ENCODE measurements at regions not wholly inside any gene's neighbourhood (a gene's known extent, or its start where the extent isn't known, plus 50 kb on each side); places are given as distances from the start of the nearest gene placed in this dataset.

DNA sequence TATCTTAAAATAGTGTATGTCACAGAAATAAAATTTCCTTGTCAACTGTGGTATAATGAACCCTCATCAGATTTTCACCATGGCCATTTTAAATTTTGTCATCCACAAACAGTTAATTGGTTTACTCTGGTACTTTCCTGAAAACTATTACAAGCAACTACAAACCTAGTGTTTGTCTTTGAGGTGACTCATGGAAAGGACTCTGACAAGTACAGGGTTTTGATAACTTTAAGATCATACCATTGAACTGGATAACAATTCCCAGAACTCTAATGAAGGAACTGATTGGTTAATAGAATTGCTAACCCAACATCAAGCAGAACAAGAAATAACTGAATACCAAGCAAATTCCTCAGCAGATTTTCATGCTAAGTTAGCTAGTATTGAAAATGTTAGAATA lies 237.7 kb upstream of the IPO5 start:
- POLR2A ChIA-PET, result no interaction called here
- CTCF ChIA-PET, result interaction anchor here (0.6 kb wide), 1 partner anchor 395 kb away, joined by 3 read pairs; no protein-coding TSS in a partner anchor

DNA sequence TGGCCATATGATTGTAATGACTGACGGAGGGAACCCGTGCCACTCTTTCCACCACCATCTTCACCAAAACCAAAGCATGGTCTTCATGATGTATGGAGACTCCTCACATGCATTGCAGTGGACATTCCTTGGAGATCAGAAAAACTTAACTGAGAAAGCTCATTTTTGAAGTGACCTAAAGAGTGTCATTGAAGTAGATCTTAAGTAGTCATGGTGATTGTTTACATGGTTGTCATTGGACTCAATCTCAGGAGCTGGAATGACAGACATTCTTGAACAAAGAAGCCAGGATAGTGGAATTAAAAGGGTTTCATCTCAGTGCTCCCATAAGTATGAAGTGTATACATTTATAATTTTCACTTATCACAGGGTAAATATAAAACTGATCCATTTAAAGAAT lies 236.7 kb upstream of the IPO5 start:
- CTCF ChIA-PET, result no interaction called here
- POLR2A ChIA-PET, result no interaction called here

DNA sequence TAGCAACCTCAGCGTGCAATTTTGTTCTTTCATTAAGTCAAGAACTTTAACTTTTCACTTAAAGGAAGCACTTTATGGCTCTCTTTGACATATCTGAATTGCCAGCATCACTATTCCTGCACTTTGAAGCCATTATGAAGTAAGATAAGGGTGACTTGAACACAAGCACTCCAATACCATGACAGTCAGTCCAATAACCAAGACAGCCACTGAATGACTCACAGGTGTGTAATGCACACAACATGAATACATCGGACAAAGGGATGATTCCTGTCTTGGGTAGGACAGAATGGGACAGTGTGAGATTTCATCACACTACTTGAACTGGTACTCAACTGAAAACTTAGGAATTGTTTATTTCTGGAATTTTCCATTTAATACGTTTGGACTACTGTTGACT lies 233.7 kb upstream of the IPO5 start:
- CTCF ChIA-PET, result no interaction called here
- POLR2A ChIA-PET, result no interaction called here

DNA sequence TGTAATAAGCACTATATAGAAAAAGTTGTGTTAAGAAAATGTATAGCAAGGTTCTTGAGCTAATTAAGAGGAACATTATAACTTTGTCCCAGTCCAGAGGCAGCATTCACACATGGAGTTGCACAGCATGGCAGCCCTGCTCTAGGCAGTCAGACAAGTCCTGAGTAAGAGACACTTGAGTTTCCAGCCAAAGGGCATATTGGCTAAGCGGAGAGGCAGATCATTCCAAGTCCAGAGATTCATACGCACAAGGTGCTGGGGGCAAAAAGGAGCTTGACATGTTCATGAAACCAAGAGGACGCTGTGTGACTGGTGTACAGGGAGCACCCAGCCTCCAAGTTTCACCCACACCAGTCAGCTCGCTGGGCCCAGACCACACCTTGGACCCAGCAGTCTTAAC lies 232.6 kb upstream of the IPO5 start:
- ChIA-PET CTCF (no interaction called here), POLR2A (no interaction called here)

DNA sequence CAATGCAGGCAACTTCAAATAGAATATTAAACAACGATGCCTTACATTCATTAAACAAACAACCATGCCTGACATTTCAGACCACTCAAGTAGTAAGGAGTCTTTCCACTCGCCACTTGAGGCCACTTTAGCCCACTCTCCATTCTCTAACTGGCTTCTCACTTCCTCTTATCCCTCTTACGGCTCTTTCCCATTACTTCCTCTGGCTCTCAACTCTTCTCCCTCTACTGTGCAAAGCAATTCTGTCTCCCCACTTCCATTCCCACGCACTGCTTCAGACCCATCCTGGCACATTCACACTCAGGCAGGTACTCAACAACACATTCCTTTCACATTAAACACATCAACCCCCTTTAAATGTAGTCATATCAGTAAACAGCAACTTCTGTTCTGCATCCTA lies 229.8 kb upstream of the IPO5 start:
- ChIA-PET CTCF (no interaction called here), POLR2A (no interaction called here)

DNA sequence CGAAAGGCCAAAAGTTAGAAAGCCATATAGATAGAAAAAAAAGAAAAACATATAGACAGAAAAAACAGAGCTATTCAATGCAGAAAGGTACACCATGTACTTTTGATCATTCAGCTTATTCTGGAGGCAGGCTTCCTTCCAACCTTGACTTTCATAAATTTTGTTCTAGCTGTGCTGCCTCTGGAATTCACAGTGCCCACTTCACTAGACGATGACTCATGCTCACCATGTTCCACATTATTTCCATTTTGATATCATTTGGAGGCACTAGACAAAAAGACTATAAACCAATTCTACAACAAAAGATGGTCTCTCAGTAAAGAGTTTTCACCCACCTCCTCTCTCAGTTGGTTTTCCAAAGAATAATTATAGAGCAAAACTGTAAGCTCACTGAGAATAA lies 229.0 kb upstream of the IPO5 start:
- ChIA-PET POLR2A (no interaction called here), CTCF (no interaction called here)

DNA sequence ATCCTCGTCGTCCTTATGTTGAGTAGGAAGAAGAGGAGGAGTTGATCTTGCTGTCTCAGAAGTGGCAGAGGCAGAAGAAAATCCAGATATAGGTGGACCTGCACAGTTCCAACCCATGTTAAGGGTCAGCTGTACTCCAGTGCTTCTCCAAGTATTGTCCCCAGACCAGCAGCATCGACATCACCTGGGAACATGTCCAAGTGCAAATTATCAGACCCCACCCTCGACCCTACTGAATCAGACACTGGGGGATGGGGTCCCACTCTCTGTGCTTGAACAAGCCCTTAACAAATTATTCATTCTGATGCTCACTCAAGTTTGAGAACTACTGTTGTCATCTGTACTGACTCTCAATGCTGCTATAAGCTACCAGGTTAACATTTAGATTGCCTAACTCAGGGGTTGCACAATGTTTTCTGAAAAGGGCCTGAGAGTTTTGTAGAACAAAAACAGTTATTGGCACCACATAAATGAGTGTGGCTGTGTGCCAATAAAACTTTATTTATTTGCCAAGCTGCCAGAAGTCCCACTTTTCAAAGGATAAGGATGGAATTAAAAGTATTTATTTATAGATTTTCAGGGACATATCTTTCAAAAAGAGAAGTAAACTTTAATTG lies 226.7 kb upstream of the IPO5 start:
- POLR2A ChIA-PET, result no interaction called here
- CTCF ChIA-PET, result no interaction called here

DNA sequence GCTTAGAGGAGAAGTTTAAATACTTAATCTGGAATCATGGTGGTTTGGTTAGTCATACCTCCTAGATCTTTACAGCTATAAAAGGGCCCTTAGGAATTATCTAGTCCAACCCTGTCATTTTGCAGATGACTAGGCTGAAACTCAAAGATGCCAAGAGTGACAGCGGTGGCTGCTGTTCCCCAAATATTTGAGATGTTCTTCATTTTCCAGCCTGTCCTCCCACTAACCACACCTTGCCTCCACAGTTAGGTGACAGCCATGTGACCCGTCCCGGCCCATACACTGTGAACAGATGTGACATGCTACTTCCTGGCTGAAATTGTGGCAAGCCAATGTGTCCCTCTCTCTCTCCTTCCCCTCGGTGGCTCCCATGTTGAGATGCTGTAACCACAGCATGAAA lies 225.5 kb upstream of the IPO5 start:
- POLR2A ChIA-PET, result no interaction called here
- CTCF ChIA-PET, result no interaction called here

DNA sequence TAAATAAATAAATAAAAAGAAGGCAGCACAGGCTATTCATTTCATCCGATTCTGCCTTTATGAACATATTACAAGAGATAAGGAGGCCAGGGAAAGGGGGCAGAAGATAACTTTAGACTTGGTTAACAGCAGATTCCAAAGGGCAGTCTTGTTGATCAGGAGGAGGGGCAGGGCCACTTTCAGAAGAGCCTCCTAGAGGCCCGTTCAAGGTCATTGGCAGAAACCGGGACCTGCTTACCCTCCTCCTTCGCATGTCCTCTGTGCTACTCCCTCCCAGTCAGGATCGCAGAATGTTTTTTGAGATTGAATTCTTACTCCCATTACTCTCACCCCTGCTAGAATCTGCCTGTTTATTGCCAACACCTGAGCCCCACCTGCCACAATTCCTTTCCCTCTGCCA lies 217.0 kb upstream of the IPO5 start:
- CTCF ChIA-PET, result no interaction called here
- POLR2A ChIA-PET, result no interaction called here

DNA sequence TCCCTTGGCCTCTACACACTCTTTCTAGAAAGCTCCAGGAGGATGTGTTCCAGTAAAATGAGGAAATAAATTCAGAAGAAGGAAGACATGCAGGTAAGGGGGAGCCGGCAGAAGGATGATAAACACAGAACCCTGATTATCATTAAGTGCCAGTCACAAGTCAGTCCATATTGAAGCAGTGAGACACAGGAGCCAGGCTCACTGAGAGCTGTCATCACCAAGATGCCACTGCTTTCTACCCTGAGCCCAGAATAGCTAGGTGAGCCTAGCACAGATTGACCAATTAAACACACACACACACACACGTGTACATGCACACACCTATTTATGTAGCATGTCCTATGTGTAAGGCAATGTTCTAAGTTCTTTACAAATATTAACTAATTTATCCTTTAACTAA lies 211.4 kb upstream of the IPO5 start:
- CTCF ChIA-PET, result no interaction called here
- POLR2A ChIA-PET, result no interaction called here

DNA sequence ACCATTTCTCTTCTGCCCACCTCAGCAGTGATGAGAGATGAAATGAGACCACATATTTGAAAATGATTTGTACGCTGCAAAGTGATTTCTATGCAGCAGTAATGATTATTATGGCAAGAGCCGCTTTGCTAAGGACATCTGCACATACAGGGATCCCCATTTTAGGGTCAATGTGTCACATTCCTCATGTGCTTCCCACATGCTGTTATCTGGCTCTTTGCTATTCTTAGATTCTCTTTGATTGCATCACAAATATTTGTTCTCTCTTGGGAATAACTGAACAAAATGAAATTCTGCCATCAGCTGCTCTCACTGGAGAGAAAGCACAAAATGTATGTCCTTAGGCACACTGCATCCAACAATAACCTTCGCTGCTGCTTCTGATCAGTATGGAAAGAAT lies 209.5 kb upstream of the IPO5 start:
- ChIA-PET CTCF (no interaction called here), POLR2A (no interaction called here)

DNA sequence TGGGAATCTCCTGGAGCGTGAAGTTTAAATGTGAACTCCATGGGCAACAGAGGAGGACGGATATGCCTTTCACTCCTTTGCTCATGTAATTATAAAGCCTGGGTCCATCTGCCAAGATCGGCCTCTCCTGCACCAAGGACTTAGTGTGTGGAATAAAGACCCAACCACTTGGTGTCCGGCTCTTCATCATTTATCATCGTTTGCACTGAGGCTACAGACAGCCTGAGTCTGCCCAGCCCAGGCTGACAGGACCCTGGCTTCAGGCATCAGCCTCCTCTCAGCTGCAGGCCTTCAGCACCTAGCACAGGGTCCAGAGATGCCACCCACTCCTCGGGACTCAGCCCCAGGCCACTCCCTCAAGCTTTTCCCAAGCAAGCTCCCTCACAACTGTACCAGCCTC lies 206.8 kb upstream of the IPO5 start:
- ChIA-PET CTCF (no interaction called here), POLR2A (no interaction called here)

DNA sequence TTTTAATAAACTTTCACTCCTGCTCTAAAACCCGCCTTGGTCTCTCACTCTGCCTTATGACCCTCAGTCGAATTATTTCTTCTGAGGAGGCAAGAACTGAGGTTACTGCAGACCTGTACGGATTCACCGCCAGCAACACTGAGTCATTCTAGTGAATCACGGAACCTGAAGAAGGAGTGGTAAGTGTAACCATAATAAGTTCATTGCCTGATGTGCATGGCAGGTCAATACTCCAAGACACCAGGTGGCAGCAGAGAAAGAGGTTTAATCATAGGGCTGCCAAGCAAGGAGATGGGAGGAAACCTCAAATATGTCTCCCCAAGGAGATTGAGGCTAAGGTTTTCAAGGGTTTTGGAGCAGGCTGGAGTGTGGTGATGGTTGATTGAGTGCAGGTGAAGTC lies 204.3 kb upstream of the IPO5 start:
- POLR2A ChIA-PET, result no interaction called here
- CTCF ChIA-PET, result no interaction called here

DNA sequence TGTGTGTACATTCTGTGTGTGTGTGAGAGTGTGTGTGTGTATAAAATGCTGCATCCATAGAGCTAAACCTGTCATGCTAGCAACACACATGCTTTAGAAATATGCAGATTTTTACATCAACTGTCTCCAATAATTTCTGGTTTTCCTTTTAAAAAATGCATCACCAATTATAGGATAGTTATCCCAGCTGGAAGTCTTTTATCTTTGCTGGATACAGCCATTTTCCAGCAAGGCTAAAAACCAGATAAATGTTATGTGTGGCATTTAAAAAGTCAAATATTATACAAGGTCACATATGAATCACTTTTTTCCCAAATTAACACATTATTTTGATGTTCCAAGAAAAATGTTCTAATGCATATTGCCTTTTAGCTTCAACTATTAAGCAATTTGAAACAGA lies 202.0 kb upstream of the IPO5 start:
- ChIA-PET POLR2A (no interaction called here), CTCF (no interaction called here)

DNA sequence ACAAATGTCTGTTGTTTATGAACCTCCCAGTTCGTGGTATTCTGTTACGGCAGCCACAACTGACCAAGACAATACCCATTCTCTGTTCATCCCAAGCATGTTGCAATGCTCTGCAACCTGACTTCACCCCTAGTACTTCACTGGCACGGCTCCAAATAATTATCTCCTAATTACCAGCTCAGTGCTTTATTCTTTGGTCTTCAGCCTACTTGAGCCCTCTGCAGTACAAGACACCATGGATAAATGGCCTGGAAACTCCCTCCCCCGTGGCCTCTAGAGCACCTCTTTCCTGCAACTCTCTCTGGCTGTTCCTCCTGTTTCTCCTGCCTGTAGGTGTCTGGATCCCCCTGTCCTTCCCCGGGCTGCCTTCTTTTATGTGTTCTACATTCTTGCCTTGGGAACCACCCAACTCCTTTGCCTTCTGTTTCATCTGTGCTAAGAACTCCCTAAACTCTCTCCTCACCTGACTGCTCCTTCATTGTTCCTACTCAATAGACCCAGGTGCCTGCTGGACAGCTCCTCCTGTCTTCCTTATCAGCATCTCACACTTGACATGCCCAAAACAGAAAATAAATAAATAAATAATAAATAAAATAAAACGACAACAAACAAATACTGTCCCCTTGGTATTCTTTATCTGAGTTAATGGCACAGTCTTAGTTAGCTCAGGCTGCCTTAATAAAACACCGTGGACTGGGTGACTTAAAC lies 200.4 kb upstream of the IPO5 start:
- ChIA-PET POLR2A (no interaction called here), CTCF (no interaction called here)

DNA sequence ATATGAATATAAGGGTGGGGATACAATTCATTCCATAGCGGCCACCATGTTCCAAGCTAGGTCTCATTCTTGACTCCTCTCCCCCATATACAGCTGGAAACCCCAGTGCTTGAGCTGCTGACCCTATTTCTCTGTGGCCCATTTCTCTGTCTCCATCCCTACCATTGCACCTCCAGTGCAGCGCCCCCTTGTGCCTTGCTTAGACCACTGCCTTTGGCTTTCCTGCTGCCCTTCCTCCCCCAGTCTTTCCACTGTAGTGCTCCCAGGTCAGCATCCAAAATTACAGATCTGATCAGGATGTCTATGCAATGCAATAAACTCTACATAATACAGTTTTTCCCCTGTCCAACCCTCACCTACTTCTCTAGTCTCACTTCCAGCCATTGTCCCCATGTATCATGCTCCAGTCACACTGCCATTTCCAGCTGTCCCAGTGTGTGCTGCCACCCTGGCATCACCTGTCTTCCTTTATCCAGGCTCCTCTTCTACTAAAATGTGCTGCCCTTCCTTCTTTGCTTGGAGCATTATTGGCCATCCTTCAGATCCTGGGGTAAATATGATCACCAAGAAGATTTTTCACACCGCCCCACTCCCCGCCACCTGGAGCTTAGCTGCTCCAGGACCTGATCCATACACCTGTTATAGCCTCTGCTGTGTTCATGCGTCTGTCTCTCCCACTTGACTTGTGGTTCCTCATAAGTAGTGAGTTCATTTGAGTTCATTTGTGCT lies 199.4 kb upstream of the IPO5 start:
- ChIA-PET POLR2A (no interaction called here), CTCF (no interaction called here)

DNA sequence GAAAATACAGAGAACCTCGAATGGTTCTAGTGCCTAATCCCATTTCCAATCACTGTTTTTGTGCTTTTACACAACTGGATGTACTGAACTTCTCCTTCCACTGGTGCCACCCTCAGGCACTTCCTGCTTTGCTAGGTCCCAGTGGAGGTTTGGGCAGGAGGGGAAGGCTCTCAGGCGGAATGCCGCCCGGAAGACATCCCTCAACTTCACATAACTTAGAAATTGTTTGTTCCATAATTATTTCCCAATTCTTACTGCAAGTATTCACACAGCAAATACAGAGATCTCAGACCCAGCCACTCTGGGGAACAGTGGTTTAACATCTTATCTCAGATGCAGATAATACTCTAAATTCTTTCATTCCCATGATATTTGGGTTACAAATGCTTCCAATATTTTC lies 195.7 kb upstream of the IPO5 start:
- ChIA-PET CTCF (no interaction called here), POLR2A (no interaction called here)

DNA sequence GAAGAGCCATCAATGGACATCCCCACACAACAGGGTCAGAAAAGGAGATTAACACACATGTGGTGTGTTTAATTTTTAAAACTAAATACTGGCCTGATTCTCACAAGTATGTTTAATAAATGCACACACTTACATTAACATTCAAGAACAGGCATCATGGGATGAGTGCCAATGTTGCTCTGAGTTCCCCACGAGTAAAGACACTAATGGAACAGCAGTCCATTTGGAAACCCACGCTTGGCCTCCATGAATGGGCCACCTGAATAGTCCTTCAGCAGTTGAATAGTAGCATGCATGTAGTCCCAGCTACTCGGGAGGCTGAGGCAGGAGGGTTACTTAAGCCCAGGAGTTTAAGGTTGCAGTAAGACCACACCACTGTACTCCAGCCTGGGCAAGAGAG lies 195.2 kb upstream of the IPO5 start:
- ChIA-PET POLR2A (no interaction called here), CTCF (no interaction called here)

DNA sequence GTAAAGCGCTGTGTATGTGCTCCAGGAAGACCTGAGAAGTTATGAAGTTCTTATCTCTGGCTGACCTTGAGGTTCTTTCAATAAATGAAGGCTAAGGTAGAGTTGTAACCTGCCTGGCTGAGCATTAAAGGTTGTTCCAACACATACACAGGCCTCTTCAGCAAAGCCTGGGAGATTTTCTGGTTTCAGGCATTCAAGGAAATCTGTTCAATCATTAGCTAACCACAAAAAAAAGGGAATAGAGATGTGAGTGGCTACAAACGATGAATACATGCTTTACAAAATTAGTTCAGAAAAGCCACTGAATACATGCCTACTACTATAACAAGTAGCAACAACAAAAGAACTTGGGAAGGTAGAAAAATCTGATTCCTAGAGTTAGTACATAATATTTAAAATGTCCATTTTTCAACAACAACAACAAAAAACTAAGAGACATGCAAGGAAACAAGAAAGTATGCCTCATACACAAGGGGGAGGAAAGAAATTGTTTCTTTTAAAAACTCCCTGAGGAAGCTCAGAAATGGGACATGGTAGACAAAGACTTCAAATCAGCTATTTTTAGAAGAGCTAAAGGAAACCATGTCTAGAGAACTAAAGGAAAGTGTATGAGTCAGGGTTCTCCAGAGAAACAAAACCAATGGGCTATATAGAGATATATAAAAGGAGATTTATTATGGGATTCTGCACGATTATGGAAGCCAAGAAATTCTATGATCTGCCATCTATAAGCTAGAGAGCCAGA lies 191.5 kb upstream of the IPO5 start:
- CTCF ChIA-PET, result no interaction called here

DNA sequence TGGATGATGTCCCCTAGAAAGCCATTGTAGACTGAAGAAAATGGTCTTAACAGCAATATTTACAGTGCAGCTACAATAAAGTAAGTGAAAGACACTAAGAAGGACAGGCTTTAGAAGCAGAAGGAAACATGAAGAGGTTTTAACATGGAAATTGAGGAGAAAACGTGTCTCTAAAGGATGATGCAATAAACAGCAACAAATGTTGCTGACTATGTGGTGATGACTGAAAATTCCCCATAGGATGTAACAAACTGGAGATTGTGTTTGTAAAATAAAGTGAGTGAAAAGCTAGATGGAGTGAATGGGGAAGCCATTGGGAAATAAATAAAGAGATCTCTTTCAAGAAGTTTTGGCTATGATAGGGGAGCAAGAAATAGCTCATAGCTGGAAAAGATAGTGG lies 186.7 kb upstream of the IPO5 start:
- ChIA-PET POLR2A (no interaction called here), CTCF (no interaction called here)

More for the DNA sequence above, 191.5 kb upstream of the IPO5 start:
- POLR2A ChIA-PET, result no interaction called here

DNA sequence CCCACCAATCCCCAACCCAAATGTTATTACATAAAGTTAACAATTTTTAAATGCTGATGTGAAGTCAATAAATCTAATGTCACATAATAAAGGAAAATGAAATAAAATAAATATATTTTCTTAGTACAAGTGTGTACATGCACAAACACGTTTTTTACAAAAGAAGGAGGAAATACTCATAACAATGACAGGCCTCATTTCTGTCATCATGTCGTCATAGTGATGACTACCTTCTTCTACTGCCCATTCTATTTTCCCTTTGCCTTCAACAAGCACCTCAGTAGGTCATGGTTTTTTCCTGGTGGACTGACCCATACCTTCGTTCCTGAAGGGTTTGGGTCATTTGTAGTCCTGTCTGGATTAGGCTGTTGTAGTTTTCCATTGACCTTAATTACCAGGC lies 185.3 kb upstream of the IPO5 start:
- POLR2A ChIA-PET, result no interaction called here
- CTCF ChIA-PET, result no interaction called here
